GM12873 (cell line): ENCODE measurements at regions not wholly inside any gene's neighbourhood (a gene's known extent, or its start where the extent isn't known, plus 50 kb on each side); places are given as distances from the start of the nearest gene placed in this dataset.

Experiments
- TF ChIP-seq, protein P1 (sequence below): IDR thresholded peaks from 2 replicates; pipeline ENCODE4 v1.5.1; 2012; ENCODE audit warnings: low read depth, mild to moderate bottlenecking, moderate library complexity, low read length, control low read depth; ENCODE audit not compliant: insufficient read depth; ENCODE audit errors: missing control alignments

DNA sequence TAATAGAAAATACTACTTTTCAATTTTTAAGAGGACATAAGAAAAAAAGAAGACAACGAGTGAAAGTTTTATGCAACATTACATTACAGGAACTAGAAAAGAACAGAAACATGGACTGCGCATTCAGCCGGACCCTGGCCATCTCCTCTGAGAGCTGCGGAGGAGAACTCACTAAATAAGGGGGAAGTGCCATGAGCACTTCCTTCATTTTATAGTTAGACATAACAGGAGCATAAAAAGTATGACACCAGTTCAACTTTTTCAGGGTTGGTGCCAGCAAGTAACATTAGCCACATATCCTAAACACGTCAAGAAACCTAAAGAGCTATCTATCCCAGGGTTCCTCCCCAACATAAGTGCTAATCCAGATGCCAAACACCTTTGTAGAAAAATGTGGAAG, 78.0 kb upstream of the SERTAD2 start:
- TF ChIP-seq, protein P1, sequence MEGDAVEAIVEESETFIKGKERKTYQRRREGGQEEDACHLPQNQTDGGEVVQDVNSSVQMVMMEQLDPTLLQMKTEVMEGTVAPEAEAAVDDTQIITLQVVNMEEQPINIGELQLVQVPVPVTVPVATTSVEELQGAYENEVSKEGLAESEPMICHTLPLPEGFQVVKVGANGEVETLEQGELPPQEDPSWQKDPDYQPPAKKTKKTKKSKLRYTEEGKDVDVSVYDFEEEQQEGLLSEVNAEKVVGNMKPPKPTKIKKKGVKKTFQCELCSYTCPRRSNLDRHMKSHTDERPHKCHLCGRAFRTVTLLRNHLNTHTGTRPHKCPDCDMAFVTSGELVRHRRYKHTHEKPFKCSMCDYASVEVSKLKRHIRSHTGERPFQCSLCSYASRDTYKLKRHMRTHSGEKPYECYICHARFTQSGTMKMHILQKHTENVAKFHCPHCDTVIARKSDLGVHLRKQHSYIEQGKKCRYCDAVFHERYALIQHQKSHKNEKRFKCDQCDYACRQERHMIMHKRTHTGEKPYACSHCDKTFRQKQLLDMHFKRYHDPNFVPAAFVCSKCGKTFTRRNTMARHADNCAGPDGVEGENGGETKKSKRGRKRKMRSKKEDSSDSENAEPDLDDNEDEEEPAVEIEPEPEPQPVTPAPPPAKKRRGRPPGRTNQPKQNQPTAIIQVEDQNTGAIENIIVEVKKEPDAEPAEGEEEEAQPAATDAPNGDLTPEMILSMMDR, result no peak

DNA sequence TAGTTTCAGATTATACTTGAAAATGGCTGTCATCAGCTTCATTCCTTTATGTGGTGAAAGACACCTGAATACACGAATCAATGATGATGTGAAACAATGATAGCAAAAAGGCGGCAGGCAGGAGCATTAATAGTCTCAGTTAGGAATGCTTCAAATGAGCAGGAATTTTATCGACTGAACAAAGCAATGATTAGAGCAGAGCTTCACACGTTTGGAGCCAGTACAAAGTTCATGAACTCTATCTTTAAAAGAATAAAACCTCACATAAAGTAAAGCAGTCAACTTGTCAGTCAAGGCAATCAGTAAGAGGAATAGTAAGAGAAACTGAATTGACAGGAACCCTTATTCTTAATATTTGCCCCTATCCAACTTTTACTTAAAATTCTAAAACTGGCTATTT, 78.4 kb upstream of the SERTAD2 start:
- TF ChIP-seq, protein P1, result no peak

DNA sequence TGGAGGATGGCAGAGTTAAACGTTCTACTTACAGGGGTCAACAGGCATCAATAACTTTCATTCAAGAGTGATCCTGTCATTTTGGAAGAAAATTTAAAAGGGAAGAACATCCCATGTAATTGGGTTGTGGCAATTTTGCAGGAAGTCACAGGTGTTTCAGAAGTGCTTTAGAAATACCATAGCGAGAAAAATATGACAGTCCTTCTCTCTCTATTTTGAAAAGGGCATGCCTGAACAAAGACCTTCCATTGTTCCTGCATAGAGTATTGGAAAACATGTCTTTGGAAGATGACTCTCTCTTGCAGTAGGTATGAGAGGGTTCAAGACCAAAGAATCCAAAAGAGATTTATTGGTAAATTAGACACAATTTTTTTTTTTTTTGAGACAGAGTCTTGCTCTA, 81.8 kb upstream of the SERTAD2 start:
- TF ChIP-seq, protein P1, result no peak

DNA sequence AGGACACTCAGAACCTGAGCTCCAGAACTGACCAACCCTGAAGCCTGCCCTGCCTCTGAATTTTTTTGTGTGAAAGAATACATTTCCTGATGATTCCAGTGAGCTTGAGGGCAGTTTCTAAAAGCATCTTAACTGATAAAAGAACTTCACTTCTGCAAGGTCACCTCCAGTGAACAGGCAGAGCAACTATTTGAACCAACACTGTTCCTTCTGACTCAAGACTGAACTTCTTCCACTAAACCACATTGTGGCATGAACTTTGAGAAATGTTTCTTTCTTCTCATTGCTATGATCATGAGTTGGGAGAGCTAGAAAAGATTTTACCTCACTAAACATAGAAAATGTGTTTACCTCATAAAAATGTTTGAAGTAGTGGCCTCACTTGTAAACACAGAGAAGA, 83.8 kb upstream of the SERTAD2 start:
- TF ChIP-seq, protein P1, result no peak

DNA sequence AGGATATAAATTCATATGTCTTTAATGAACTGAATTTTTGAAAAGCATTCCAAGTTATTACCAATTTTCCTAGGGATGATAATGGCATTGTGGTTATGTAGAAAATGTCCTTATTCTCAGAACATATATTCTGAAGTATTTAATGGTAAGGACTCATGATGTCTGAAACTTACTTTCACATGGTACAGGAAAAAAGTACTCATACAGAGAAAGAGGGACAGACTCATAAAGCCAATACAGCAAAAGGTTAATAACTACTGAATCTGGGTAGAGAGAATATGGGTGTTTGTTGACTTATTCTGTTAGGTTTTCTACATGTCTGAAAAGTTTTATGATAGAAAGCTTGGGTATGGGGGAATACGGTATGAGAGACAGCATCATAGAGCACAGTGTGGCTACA, 84.3 kb upstream of the SERTAD2 start:
- TF ChIP-seq, protein P1, result no peak

DNA sequence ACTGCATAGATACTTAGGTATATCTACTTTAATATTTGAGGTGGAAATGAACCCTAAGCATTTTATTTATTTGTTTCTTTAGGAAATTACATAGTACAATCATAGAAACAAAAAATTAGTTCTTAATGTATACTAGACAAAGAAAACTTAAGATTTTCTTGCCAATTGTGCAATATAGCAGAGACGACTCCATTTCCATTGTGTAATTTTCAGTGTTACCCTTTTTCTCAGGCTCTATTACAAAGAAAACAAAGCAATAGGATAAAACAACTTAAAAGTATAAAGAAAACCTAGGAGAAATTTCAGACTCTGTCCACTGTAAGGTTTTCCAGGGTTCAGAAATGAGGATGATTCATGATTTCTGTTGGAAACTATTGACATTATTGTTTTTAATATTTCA, 89.0 kb upstream of the SERTAD2 start:
- TF ChIP-seq, protein P1, result no peak

DNA sequence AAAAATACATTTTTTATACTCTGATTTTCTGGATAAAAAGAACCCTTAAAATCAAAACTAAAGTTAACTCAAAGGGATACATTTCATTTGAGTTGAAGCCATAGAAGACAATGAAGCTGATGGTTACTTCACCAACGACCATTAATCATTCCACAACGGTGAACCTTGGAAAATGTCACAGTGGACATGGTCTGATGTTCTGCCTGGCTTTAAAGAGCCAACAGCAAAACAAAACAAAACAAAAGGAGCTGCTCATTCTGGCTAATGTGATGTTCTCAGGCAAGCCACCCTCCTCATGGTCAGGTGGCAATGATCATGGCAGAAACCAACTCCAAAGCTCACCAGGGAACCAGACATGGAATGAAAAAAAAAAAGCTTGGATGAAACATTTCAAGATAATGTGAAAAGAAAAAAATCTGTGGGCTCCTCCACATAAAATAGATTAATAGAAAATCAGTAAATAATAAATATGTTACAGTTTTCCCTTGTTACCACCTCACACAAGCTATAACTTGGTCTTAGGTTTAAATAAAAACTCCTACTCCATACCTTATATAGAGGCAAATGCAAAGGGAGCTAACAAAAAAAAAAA, 90.1 kb upstream of the SERTAD2 start:
- TF ChIP-seq, protein P1, result no peak
